GM19463 (cell line): ENCODE measurements at regions not wholly inside any gene's neighbourhood (a gene's known extent, or its start where the extent isn't known, plus 50 kb on each side); places are given as distances from the start of the nearest gene placed in this dataset.
"Not testable (repeated sequence)": the region's sequence is repeated elsewhere in the genome, so short reads cannot be mapped to it uniquely, and the experiment has no call there.

ENCODE experiments used
- ATAC-seq: cut with Tn5 transposase; IDR thresholded peaks from one replicate; pipeline ENCODE4 v1.9.1; 2021; ENCODE audit warnings: mild to moderate bottlenecking, moderate library complexity; ENCODE audit not compliant: unreplicated experiment

GRCh38 chr7:34330308-34330707, 327.7 kb upstream of the NPSR1 start:
- no peak for ATAC-seq

- ATAC-seq, result no peak
Observed at GRCh38 chr7:34331102-34331501, 326.9 kb upstream of the NPSR1 start.

- ATAC-seq, result no peak
Observed at GRCh38 chr7:34332006-34332405, 326.0 kb upstream of the NPSR1 start.

GRCh38 chr7:34333184-34333583, 324.8 kb upstream of the NPSR1 start:
- ATAC-seq, result no peak

DNA sequence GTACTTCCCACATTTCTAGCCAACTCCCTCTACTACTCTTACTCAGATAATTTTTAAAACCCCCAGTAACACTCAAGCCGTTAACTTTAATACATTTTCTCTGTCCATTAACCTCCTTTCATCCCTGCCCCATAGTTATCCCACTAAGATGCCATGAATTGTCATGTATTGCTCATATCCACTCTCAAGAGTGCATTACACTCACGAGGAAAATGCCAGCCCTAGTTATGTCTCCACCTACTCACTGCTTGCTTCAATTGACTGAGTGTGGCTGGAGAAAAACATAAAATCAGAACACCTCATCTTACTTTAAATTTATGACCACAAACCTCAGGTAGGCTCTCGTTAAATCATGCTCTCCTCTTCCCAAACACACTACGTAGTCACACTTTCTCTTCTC, 324.1 kb upstream of the NPSR1 start:
- ATAC-seq, result no peak

GRCh38 chr7:34337163-34337562, 320.9 kb upstream of the NPSR1 start:
- no peak for ATAC-seq

DNA sequence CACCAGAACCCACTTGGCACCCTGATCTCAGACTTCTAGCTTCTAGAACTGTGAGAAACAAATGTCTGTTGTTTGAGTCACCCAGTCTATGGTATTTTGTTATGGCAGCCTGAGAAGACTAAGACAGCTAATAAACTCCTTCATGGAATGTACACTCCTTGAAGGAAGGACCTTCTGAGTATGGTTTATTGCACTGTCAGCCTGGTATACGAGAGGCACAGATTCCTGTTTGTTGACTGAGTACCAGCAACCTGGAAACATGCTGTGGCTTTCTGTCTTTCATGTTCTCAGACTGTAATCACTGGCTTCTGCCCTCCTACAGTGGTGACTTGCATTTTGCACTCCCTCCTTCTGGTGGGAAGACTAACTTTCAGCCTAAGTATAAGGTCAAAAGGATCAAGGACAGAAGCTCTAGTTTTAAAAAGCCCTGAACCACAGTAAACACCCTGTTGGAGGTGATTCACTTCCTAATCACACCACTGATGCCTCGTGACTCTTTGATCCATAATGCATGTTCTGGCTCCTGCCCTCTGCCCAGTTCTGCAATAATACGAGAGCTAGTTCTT, 319.0 kb upstream of the NPSR1 start:
- ATAC-seq, result no peak

- no peak for ATAC-seq
Observed at GRCh38 chr7:34341326-34341725, 316.7 kb upstream of the NPSR1 start.

DNA sequence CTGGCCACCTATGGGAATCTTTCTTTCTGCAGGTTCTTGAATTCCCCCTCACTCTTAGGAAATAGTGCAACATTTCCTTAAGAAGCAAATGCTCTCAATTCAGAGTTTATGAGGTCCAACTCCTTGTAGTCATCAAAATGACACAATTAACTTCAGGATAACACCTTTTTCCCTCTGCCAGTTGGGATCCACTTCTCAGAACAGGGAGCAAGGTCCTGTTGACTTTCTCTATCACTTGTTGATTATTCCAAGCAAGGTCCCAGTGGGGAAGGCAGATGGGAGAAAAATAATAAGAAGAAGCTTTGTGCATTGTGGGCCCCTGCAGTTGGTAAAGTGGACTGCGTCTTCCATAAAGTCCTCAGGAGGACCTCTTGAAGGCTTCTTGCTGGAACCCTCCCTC, 315.6 kb upstream of the NPSR1 start:
- no peak for ATAC-seq

GRCh38 chr7:34343667-34344066, 314.4 kb upstream of the NPSR1 start:
- no peak for ATAC-seq

DNA sequence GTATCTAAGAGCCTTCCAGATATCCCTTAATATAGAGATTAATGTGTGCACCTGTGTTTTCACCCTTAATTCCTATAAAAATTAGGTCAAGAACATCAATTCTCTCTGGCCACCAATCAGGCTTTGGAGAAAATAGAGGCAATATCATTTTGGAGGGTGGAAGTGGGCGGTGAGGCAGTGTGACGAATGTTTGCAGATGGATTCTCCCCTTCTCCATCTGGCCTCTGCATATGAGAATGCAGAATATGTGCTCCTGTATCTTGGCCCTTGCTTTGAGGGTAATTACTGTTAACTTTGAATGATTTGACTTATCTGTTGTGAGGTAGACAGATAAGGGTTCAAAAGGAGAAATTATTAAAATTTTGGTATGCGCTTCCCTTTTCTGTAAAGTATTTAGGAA, 304.0 kb upstream of the NPSR1 start:
- ATAC-seq, result no peak

GRCh38 chr7:34354899-34355298, 303.1 kb upstream of the NPSR1 start:
- no peak for ATAC-seq

DNA sequence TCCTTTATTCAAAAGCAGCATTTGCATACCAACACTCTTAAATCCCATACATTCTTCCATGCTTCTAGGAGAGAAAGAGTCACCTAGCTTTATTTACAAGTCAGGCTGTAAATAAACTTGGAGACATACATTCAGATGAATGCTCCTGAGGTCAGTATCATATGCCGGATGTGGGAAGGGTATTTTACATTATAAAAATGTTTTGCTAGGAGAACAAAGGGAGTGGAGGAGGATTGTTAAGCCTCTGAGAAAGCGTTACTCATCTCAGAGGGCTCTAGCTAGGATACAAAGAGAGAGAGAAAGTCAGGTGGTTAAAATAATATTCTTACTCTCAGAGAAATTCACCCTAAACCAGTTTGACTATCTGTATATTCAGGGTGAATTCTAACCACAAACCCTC, 300.9 kb upstream of the NPSR1 start:
- ATAC-seq, result no peak

- no peak for ATAC-seq
Observed at GRCh38 chr7:34357946-34358345, 300.1 kb upstream of the NPSR1 start.

DNA sequence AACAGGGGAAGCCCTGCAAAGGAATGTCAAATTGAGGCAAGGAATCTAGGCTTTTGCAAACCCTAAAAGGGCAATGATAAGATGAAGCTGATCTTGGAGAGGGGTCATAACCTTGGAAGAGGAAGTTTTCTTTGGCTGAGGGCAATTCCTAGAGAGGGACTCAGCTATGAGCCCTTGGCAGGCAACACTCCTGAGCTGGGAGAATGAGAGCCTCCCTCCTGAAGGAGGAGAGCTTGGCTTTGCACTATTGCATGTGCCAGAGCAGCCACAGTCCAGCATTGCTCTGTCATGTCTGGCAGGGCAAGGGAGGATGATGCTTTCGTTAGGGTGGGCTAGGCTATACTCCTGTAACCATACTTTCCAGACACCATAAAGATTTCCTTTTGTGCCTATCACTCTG, 299.4 kb upstream of the NPSR1 start:
- ATAC-seq, result not testable (repeated sequence)

DNA sequence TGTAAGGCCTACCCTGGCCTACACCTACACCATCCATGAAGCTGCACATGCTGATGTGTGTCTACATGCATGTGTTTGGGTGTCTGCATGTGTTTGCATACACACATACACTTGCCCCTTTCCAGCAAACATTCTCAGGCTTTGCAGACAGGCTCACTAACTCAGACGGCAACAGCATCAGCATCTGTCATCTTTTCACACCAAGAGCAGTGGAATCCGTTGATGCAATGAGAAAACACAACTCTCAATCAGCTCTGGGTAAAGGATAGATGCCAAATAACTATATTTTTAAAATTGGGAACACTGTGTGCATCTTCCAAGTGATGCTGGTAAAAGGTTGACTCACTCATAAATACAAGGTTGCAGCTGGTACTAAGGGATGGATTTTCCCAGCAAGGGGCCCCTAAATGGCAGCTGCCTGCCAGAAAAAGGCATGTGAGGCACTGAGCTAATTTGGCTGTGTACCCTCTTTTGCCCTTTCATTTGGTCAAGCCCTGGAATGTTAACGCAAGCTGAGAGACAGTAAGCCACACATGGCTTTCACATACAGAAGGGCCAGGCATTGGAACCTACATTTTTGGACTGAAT, 296.3 kb upstream of the NPSR1 start:
- no peak for ATAC-seq

DNA sequence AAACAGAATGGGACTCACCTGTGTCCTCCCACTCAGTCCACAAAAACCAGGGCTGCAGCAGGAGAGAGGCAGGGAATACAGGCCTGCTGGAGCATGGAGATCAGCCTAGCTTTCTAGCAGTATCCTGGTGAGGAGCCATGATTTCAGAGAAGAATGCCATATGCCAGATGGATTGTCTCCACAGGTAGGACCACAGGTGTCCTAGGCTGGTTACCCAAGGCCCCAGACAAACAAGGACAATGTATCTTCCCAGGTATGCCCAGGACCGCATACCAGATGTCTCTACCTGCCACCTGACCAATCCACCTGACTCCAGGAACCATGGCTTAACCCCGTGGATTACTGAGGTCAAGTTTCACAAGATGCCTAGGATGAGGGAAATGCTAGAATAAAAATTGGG, 295.4 kb upstream of the NPSR1 start:
- no peak for ATAC-seq

DNA sequence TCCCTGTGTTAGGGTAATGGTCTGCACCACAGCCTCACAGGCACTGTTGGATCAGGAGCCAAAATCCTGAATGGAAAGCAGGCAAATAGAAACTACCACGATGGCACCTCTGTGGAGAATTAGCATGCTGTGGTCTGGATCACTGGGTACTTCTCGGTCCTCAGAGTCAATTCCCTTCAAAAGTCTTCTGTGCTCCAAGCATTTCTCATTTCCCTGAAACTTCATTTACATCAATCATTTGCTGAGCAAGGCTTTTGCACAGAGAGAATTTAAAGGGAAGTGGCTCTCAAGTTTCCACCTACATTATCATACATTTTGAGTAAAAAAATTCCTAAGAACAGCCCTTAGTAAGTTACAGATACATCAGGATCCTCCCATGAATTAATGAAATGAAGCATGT, 293.9 kb upstream of the NPSR1 start:
- no peak for ATAC-seq

- ATAC-seq, result no peak
Observed at GRCh38 chr7:34365011-34365410, 293.0 kb upstream of the NPSR1 start.

- ATAC-seq, result no peak
Observed at GRCh38 chr7:34365611-34366010, 292.4 kb upstream of the NPSR1 start.

GRCh38 chr7:34371922-34372321, 286.1 kb upstream of the NPSR1 start:
- no peak for ATAC-seq

- ATAC-seq, result no peak
Observed at GRCh38 chr7:34373940-34374339, 284.1 kb upstream of the NPSR1 start.

DNA sequence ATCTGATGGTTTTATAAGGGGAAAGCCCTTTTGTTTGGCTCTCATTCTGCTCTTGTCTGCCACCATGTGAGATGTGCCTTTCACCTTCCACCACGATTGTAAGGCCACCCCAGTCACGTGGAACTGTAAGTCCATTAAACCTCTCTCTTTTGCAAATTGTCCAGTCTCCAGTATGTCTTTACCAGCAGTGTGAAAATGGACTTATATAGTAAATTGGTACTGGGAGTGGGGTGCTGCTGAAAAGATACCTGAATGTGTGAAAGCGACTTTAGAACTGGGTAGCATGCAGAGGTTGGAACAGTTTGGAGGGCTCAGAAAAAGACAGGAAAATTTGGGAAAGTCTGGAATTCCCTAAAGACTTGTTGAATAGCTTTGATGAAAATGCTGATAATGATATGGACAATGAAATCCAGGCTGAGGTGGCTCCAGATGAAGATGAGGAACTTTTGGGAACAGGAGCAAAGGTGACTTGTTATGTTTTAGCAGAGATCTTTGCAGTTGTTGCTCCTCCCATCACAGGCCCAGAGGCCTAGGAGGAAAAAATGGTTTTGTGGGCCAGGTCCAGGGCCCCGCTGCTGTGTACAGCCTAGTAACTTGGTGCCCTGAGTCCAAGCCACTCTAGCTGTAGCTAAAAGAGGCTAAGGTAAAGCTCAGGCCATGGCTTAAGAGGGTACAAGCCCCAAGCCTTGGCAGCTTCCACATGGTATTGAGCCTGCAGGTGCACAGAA, 275.7 kb upstream of the NPSR1 start:
- ATAC-seq, result no peak
